ENCODE measurements at regions not wholly inside any gene's neighbourhood (a gene's known extent, or its start where the extent isn't known, plus 50 kb on each side); places are given as distances from the start of the nearest gene placed in this dataset.

DNA sequence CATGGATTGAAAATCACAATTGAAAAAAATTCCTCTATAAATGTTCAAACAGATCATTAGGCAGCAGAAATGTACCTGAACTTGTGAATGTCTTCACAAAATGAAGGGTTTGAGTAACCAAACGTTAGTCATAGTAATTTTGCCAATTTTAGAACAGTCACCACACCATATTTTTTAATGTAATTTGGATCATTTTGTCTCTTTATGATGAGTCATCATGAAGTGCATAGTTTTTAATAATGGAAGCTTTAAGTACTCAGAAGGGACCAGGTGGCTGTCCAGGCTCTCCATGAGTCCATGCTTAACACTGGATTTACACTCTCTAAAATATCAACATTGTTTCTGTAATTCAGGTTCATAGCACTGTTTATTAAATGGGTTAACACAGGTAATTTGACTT, 219.2 kb downstream of the ETV1 start:
- Histone ChIP-seq H3K36me3 (replicated peaks; ENCODE audit: insufficient read depth, low read length) (no peaks in the 10 kb centered on the region), H3K4me3 (ENCODE audit: low read length) (no peak overlapping the region), H3F3A (ENCODE audit: insufficient read depth, low read length) (no peaks in the 10 kb centered on the region), H3K9ac (ENCODE audit: low read length) (no peak overlapping the region), H3K9me2 (replicated peaks; ENCODE audit: insufficient read depth, low read length) (no peaks in the 10 kb centered on the region), H3K4me1 (ENCODE audit: low read length) (no peaks in the 10 kb centered on the region), H3K4me2 (ENCODE audit: low read depth, low read length) (no peak overlapping the region), H3K27ac (ENCODE audit: low read length) (no peak overlapping the region), H4K20me1 (ENCODE audit: insufficient read depth, low read length) (no peaks in the 10 kb centered on the region), H3K9me3 (replicated peaks; ENCODE audit: insufficient read depth, low read length) (no peaks in the 10 kb centered on the region), H2AFZ (ENCODE audit: low read length) (no peak overlapping the region), H3K27me3 (replicated peaks; ENCODE audit: insufficient read depth, low read length) (no peaks in the 10 kb centered on the region), H3K79me2 (ENCODE audit: low read length) (no peaks in the 10 kb centered on the region)
- no peak for DNase-seq
- no peak for TF ChIP-seq CTCF (IDR thresholded peaks at IDR 0.05; ENCODE audit: low read length)
- TF ChIP-seq EZH2 (optimal IDR thresholded peaks at IDR 0.05; ENCODE audit: low read depth, low read length), result no peak
- no peak for TF ChIP-seq EZH2phosphoT487 (IDR thresholded peaks at IDR 0.05; ENCODE audit: low read length)

DNA sequence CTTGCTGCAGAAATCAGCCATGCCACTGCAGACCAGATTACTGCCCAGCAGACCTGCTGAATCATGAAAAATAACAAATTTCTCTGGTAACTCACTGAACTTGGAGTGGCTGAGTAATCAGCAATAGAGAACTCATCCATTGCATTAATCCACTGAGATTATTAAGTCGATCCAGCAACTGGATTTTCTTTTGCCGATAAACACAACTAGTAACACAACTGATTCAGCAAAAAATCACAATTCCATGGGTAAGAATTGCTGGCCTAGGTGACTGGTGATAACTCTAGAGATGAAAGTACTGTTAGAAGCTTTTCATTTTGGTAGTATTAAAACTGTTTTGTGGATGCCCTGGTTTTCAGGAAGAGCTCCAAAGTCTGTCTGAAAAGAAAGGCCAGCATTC, 214.5 kb downstream of the ETV1 start:
- Histone ChIP-seq H3K9me3 (replicated peaks; ENCODE audit: insufficient read depth, low read length) (no peaks in the 10 kb centered on the region), H3K79me2 (ENCODE audit: low read length) (no peaks in the 10 kb centered on the region), H3K9me2 (replicated peaks; ENCODE audit: insufficient read depth, low read length) (no peaks in the 10 kb centered on the region), H3K4me2 (ENCODE audit: low read depth, low read length) (no peak overlapping the region), H4K20me1 (ENCODE audit: insufficient read depth, low read length) (no peaks in the 10 kb centered on the region), H3K4me1 (ENCODE audit: low read length) (no peaks in the 10 kb centered on the region), H3K27ac (ENCODE audit: low read length) (no peak overlapping the region), H3K9ac (ENCODE audit: low read length) (no peak overlapping the region), H3F3A (ENCODE audit: insufficient read depth, low read length) (no peaks in the 10 kb centered on the region), H3K36me3 (replicated peaks; ENCODE audit: insufficient read depth, low read length) (no peaks in the 10 kb centered on the region), H3K4me3 (ENCODE audit: low read length) (no peak overlapping the region), H3K27me3 (replicated peaks; ENCODE audit: insufficient read depth, low read length) (no peaks in the 10 kb centered on the region), H2AFZ (ENCODE audit: low read length) (no peak overlapping the region)
- DNase-seq, result no peak
- TF ChIP-seq EZH2phosphoT487 (IDR thresholded peaks at IDR 0.05; ENCODE audit: low read length), result no peak
- TF ChIP-seq CTCF (IDR thresholded peaks at IDR 0.05; ENCODE audit: low read length), result no peak
- TF ChIP-seq EZH2 (optimal IDR thresholded peaks at IDR 0.05; ENCODE audit: low read depth, low read length), result no peak

DNA sequence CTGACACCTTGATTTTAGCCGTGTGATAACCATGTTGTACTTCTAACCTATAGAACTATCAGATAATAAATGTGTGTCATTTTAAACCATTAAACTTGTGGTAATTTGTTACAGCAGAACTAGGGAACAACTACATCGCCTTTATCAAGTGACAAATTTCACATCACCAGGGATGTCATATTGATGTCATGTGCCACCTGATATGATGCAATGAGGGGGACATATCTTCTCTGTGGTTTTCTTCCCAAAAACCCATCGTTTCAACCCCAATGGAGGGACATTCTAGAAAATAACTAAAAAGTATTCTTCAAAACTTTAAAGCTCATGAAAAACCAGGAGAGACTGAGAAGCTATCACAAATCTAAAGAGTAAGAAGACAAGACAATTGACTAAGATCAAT, 212.2 kb downstream of the ETV1 start:
- H3K4me2 ChIP-seq (ENCODE audit: low read depth, low read length), result no peak overlapping the region
- H3K36me3 ChIP-seq (replicated peaks; ENCODE audit: insufficient read depth, low read length), result no peaks in the 10 kb centered on the region
- no peaks in the 10 kb centered on the region for H3K9me2 ChIP-seq (replicated peaks; ENCODE audit: insufficient read depth, low read length)
- no peaks in the 10 kb centered on the region for H3K27me3 ChIP-seq (replicated peaks; ENCODE audit: insufficient read depth, low read length)
- no peak overlapping the region for H3K4me3 ChIP-seq (ENCODE audit: low read length)
- DNase-seq, result no peak
- no peak overlapping the region for H3K27ac ChIP-seq (ENCODE audit: low read length)
- H3K9ac ChIP-seq (ENCODE audit: low read length), result no peak overlapping the region
- H2AFZ ChIP-seq (ENCODE audit: low read length), result no peak overlapping the region
- no peaks in the 10 kb centered on the region for H4K20me1 ChIP-seq (ENCODE audit: insufficient read depth, low read length)
- TF ChIP-seq CTCF (IDR thresholded peaks at IDR 0.05; ENCODE audit: low read length) (no peak), EZH2 (optimal IDR thresholded peaks at IDR 0.05; ENCODE audit: low read depth, low read length) (no peak), EZH2phosphoT487 (IDR thresholded peaks at IDR 0.05; ENCODE audit: low read length) (no peak)
- H3K79me2 ChIP-seq (ENCODE audit: low read length), result no peaks in the 10 kb centered on the region
- no peaks in the 10 kb centered on the region for H3F3A ChIP-seq (ENCODE audit: insufficient read depth, low read length)
- H3K9me3 ChIP-seq (replicated peaks; ENCODE audit: insufficient read depth, low read length), result no peaks in the 10 kb centered on the region
- H3K4me1 ChIP-seq (ENCODE audit: low read length), result no peaks in the 10 kb centered on the region
